HG02588 (cell line): ENCODE measurements at regions not wholly inside any gene's neighbourhood (a gene's known extent, or its start where the extent isn't known, plus 50 kb on each side); places are given as distances from the start of the nearest gene placed in this dataset.

Source experiments
- ATAC-seq: cut with Tn5 transposase; IDR thresholded peaks from one replicate; pipeline ENCODE4 v1.9.1; 2021; ENCODE audit warnings: mild to moderate bottlenecking, moderate library complexity; ENCODE audit not compliant: unreplicated experiment

DNA sequence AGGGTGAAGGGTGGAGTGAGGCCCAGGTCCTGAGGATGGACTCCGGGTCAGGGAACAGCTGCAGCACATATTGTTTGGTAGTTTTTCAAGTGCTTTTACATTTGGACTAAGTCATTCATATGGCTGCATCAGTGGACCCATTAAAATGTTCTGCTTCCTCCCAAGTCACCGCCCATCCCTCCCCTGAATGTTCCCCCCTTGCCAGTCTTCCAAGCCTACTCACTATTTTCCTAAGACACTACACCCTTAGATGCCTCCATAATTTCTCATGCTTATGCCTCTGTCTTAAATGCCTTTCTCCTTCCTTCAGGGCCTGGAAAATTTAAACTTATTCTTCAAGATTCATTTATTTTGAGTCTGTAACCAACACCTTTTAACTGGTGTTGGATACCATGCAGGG, 86.6 kb upstream of the NR4A3 start:
- ATAC-seq: no peak

GRCh38 chr9:99736291-99736690, 85.4 kb upstream of the NR4A3 start:
- no peak for ATAC-seq

GRCh38 chr9:99737649-99738048, 84.0 kb upstream of the NR4A3 start:
- no peak for ATAC-seq

DNA sequence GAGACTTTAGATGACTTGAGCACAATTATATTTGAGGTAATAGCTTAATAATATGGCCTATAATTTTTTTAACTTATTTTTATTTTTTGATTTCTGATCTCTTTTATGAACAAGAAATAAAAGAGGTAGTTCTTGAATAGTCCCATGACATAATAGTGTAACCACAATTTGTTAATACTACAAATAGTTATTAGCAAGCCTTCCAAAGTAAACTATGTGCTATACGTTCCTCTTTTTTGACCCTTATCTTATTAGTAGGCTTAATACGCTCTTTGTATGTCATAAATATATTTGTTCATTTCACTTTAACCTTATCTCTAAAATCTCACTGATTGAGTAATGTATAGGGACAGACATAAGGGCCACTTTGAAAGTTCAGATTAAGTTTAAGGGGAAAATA, 78.7 kb upstream of the NR4A3 start:
- no peak for ATAC-seq

- ATAC-seq: no peak
Measured at GRCh38 chr9:99743455-99743854, 78.2 kb upstream of the NR4A3 start.

- no peak for ATAC-seq
Measured at GRCh38 chr9:99744132-99744531, 77.6 kb upstream of the NR4A3 start.

DNA sequence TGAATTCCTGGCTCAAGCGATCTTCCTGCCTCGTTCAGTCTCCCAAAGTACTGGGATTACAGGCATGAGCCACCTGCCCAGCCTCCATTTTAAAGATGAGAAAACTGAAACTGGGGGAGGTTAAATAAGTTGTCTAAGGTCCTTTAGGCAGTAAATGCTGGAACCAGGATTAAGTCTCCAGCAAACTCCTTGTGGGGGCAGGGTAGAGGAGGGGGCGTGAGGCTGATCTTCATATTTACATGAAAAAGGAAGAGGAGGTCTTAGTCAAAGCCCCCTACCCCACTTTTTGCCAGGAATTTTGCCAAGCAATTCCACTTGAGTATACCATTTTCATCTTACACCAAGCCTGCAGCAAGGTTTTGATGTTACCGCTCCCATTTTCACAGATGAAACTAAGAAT, 76.6 kb upstream of the NR4A3 start:
- ATAC-seq: no peak

- ATAC-seq: no peak
Measured at GRCh38 chr9:99746406-99746805, 75.3 kb upstream of the NR4A3 start.

GRCh38 chr9:99748266-99748665, 73.4 kb upstream of the NR4A3 start:
- no peak for ATAC-seq

DNA sequence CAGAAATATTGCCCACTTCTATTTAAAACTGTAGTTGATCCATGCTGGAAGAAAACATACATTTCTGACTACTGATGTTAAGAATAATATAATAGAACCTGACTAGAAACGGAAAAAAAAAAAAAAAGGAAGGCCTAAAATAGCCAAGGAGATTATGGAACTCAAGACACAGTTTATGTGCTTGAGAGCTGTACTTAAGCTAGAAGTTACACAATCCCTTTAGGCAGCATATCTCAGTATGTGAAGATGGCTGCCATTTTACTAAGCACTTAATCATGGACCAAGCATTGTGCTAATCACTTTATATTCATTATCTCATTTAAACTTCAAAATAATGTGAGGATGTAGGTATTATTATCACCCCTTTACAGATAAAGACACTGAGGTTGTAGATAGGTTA, 73.0 kb upstream of the NR4A3 start:
- ATAC-seq: no peak

GRCh38 chr9:99749641-99750040, 72.0 kb upstream of the NR4A3 start:
- no peak for ATAC-seq

GRCh38 chr9:99750526-99750925, 71.2 kb upstream of the NR4A3 start:
- no peak for ATAC-seq

GRCh38 chr9:99752417-99753109, 69.1 kb upstream of the NR4A3 start:
- no peak for ATAC-seq

DNA sequence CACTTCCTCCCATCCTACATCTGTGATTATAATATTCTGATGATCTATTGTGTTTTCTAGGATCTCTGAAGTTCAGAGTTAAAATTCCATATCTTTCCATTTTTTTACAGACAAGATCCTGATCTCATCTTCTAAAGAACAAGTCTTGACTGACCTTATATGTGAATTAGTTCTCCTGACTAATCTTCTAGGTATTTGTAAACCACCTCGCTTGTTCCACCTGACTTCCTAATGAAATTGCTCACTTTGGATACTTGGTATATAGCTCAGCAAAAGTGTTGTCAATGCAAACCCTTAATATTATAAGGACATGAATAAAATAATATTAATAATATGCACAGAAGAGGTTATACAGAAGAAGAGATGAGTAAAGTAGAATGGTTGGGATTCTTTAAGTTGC, 68.2 kb upstream of the NR4A3 start:
- no peak for ATAC-seq

GRCh38 chr9:99760421-99760820, 61.3 kb upstream of the NR4A3 start:
- no peak for ATAC-seq

GRCh38 chr9:99762470-99762869, 59.2 kb upstream of the NR4A3 start:
- ATAC-seq: peak; percentile 95
